GM23248 (cell line): ENCODE measurements at regions not wholly inside any gene's neighbourhood (a gene's known extent, or its start where the extent isn't known, plus 50 kb on each side); places are given as distances from the start of the nearest gene placed in this dataset.
"Not testable (repeated sequence)": the region's sequence is repeated elsewhere in the genome, so short reads cannot be mapped to it uniquely, and the experiment has no call there.

Experiments
- DNase-seq: peaks from one replicate; pipeline ENCODE4 v3.0.0-alpha.2; 2015
- H2AFZ ChIP-seq: fragments of 200-600 bp; sonication (generic); 2 replicates; pipeline ENCODE4 v1.6.1; 2016; ENCODE audit warnings: antibody characterized with exemption
- H3F3A ChIP-seq: fragments of 200-600 bp; sonication (generic); 2 replicates; pipeline ENCODE4 v1.6.1; 2016; ENCODE audit warnings: mild to moderate bottlenecking, antibody characterized with exemption, mixed run types; ENCODE audit not compliant: insufficient read depth
- H3K27ac ChIP-seq: fragments of 200-600 bp; sonication (generic); 2 replicates; pipeline ENCODE4 v1.5.1; 2016; ENCODE audit warnings: mild to moderate bottlenecking
- H3K27me3 ChIP-seq: fragments of 200-600 bp; sonication (generic); replicated peaks from 2 replicates; pipeline ENCODE4 v1.6.1; 2016; ENCODE audit warnings: mild to moderate bottlenecking; ENCODE audit not compliant: insufficient read depth
- H3K36me3 ChIP-seq: fragments of 200-600 bp; sonication (generic); 2 replicates; pipeline ENCODE4 v1.6.1; 2016; ENCODE audit warnings: low read depth, mild to moderate bottlenecking
- H3K4me1 ChIP-seq: fragments of 200-600 bp; sonication (generic); 2 replicates; pipeline ENCODE4 v1.6.1; 2016; ENCODE audit warnings: mild to moderate bottlenecking; ENCODE audit not compliant: insufficient read depth
- H3K4me2 ChIP-seq: fragments of 200-600 bp; sonication (generic); one replicate; pipeline ENCODE4 v1.6.1; 2016; ENCODE audit warnings: mild to moderate bottlenecking; ENCODE audit not compliant: unreplicated experiment
- H3K4me3 ChIP-seq: fragments of 200-600 bp; sonication (generic); 2 replicates; pipeline ENCODE4 v1.5.1; 2016; ENCODE audit warnings: mild to moderate bottlenecking
- H3K79me2 ChIP-seq: fragments of 200-600 bp; sonication (generic); 2 replicates; pipeline ENCODE4 v1.6.1; 2016; ENCODE audit warnings: mild to moderate bottlenecking; ENCODE audit not compliant: insufficient read depth
- H3K9ac ChIP-seq: fragments of 200-600 bp; sonication (generic); 2 replicates; pipeline ENCODE4 v1.6.1; 2016; ENCODE audit warnings: mild to moderate bottlenecking
- H3K9me2 ChIP-seq: fragments of 200-600 bp; sonication (generic); 2 replicates; pipeline ENCODE4 v1.6.1; 2016; ENCODE audit warnings: mixed run types, mild to moderate bottlenecking, moderate library complexity; ENCODE audit not compliant: insufficient read depth
- H3K9me3 ChIP-seq: fragments of 200-600 bp; sonication (generic); one replicate; pipeline ENCODE4 v1.6.1; 2017; ENCODE audit warnings: low read depth
- H4K20me1 ChIP-seq: fragments of 200-600 bp; sonication (generic); 2 replicates; pipeline ENCODE4 v1.6.0; 2016; ENCODE audit not compliant: insufficient read depth
- EZH2 ChIP-seq: fragments of 200-600 bp; sonication (generic); IDR thresholded peaks from 2 replicates; pipeline ENCODE4 v1.6.1; 2018; ENCODE audit warnings: antibody characterized with exemption, mild to moderate bottlenecking; ENCODE audit not compliant: insufficient read depth, poor library complexity, severe bottlenecking
- EZH2phosphoT487 ChIP-seq: fragments of 200-600 bp; sonication (generic); IDR thresholded peaks from 2 replicates; pipeline ENCODE4 v1.6.1; 2018; ENCODE audit warnings: antibody characterized with exemption, moderate library complexity, mild to moderate bottlenecking, low read depth; ENCODE audit not compliant: insufficient read depth
- WGBS, 2 experiments: methylation state at CpG; one replicate each; pipeline ENCODE4 v1.1.6; 2015 to 2017; ENCODE audit warnings: low lambda C conversion rate in 2 of 2, low coverage in 1 of 2; ENCODE audit errors: missing lambda C conversion rate in 2 of 2; 5-methylcytosine and 5-hydroxymethylcytosine counted together
- in situ Hi-C: fragments of 300-500 bp; cut with MboI; formaldehyde crosslinking; loops from 2 replicates; pipeline ENCODE4 v1.15.0; 2020

GRCh38 chr3:159293493-159293892 lies 491.6 kb downstream of the MFSD1 start:
- Histone ChIP-seq H3K9me3 (no peaks in the 10 kb centered on the region), H2AFZ (no peak overlapping the region), H3K4me1 (no peaks in the 10 kb centered on the region), H3K27ac (no peak overlapping the region), H3K27me3 (no peaks in the 10 kb centered on the region), H3K9ac (no peak overlapping the region), H3K4me3 (no peak overlapping the region), H3K79me2 (no peaks in the 10 kb centered on the region), H4K20me1 (no peaks in the 10 kb centered on the region), H3K4me2 (no peak overlapping the region), H3K9me2 (no peaks in the 10 kb centered on the region), H3F3A (no peaks in the 10 kb centered on the region), H3K36me3 (no peaks in the 10 kb centered on the region)
- WGBS, 2 experiments = 35 to 36% methylated on average over 1 of the region's 1 CpG
- DNase-seq = no peak
- in situ Hi-C loops = no loop called here
- TF ChIP-seq EZH2phosphoT487 (no peak), EZH2 (no peak)

- in situ Hi-C loops = no loop called here
- no peak overlapping the region for H2AFZ ChIP-seq
- no peak overlapping the region for H3K4me3 ChIP-seq
- H3K4me2 ChIP-seq = no peak overlapping the region
- H3F3A ChIP-seq = no peaks in the 10 kb centered on the region
- DNase-seq = no peak
- no peaks in the 10 kb centered on the region for H3K36me3 ChIP-seq
- H3K27me3 ChIP-seq = 0 out of 2 replicates have a peak, but pooled peaks cover 4% of the 10 kb centered on the region
- 41 to 56% methylated on average over 1 of the region's 1 CpG for WGBS, 2 experiments
- H3K9me3 ChIP-seq = no peaks in the 10 kb centered on the region
- no peak overlapping the region for H3K27ac ChIP-seq
- no peak overlapping the region for H3K9ac ChIP-seq
- H3K79me2 ChIP-seq = no peaks in the 10 kb centered on the region
- TF ChIP-seq EZH2phosphoT487 (no peak), EZH2 (no peak)
- H3K4me1 ChIP-seq = no peaks in the 10 kb centered on the region
- H4K20me1 ChIP-seq = no peaks in the 10 kb centered on the region
- H3K9me2 ChIP-seq = no peaks in the 10 kb centered on the region
Measured at GRCh38 chr3:159301961-159302360, 500.1 kb downstream of the MFSD1 start.

GRCh38 chr3:159305017-159305416 lies 503.2 kb downstream of the MFSD1 start:
- Histone ChIP-seq H3K4me2 (no peak overlapping the region), H3K9me2 (no peaks in the 10 kb centered on the region), H3K4me1 (no peaks in the 10 kb centered on the region), H3K79me2 (no peaks in the 10 kb centered on the region), H2AFZ (no peak overlapping the region), H4K20me1 (no peaks in the 10 kb centered on the region), H3K9me3 (no peaks in the 10 kb centered on the region), H3K27ac (no peak overlapping the region), H3K36me3 (no peaks in the 10 kb centered on the region), H3K27me3 (0 out of 2 replicates have a peak, but pooled peaks cover 4% of the 10 kb centered on the region), H3F3A (no peaks in the 10 kb centered on the region), H3K4me3 (no peak overlapping the region), H3K9ac (no peak overlapping the region)
- DNase-seq = no peak
- TF ChIP-seq EZH2phosphoT487 = no peak
- TF ChIP-seq EZH2 = no peak
- in situ Hi-C loops = no loop called here

- in situ Hi-C loops = not testable (repeated sequence)
- WGBS, 2 experiments = 41 to 46% methylated on average over 3 of the region's 3 CpGs
Measured at GRCh38 chr3:159316706-159317105, 514.9 kb downstream of the MFSD1 start.

GRCh38 chr3:159319156-159319555 lies 517.3 kb downstream of the MFSD1 start:
- H3K9me2 ChIP-seq = no peaks in the 10 kb centered on the region
- no peak overlapping the region for H3K9ac ChIP-seq
- no peaks in the 10 kb centered on the region for H3K36me3 ChIP-seq
- H3K4me1 ChIP-seq = no peaks in the 10 kb centered on the region
- no peaks in the 10 kb centered on the region for H3K27me3 ChIP-seq
- H3K4me2 ChIP-seq = no peak overlapping the region
- H3K4me3 ChIP-seq = no peak overlapping the region
- no peaks in the 10 kb centered on the region for H3F3A ChIP-seq
- TF ChIP-seq EZH2phosphoT487 = no peak
- no peak for TF ChIP-seq EZH2
- in situ Hi-C loops = no loop called here
- DNase-seq = no peak
- H3K27ac ChIP-seq = no peak overlapping the region
- H4K20me1 ChIP-seq = no peaks in the 10 kb centered on the region
- H3K79me2 ChIP-seq = no peaks in the 10 kb centered on the region
- no peak overlapping the region for H2AFZ ChIP-seq
- no peaks in the 10 kb centered on the region for H3K9me3 ChIP-seq

More at GRCh38 chr3:159316706-159317105, 514.9 kb downstream of the MFSD1 start:
- not testable (repeated sequence) for H3K27ac ChIP-seq, H3K4me2 ChIP-seq, H3F3A ChIP-seq, H3K4me3 ChIP-seq, H3K4me1 ChIP-seq, DNase-seq, H3K9me3 ChIP-seq, H3K27me3 ChIP-seq, H3K79me2 ChIP-seq, H3K36me3 ChIP-seq, H2AFZ ChIP-seq, H4K20me1 ChIP-seq, H3K9me2 ChIP-seq, H3K9ac ChIP-seq
